GM12891 (cell line): ENCODE measurements at regions not wholly inside any gene's neighbourhood (a gene's known extent, or its start where the extent isn't known, plus 50 kb on each side); places are given as distances from the start of the nearest gene placed in this dataset.

Source experiments
- PAX5 ChIP-seq: IDR thresholded peaks from 2 replicates; pipeline ENCODE4 v1.6.1; 2011; ENCODE audit warnings: low read length, moderate library complexity, mild to moderate bottlenecking; ENCODE audit not compliant: insufficient read depth, severe bottlenecking
- POLR2A ChIP-seq: IDR thresholded peaks from 2 replicates; pipeline ENCODE4 v1.6.1; 2011; ENCODE audit warnings: low read depth, low read length, control low read depth
- POLR2AphosphoS5 ChIP-seq: IDR thresholded peaks from 2 replicates; pipeline ENCODE4 v1.6.1; 2011; ENCODE audit warnings: low read depth, low read length, control low read depth
- SPI1 ChIP-seq: IDR thresholded peaks from 2 replicates; pipeline ENCODE4 v1.6.1; 2011; ENCODE audit warnings: low read depth, low read length, control low read depth

GRCh38 chr2:142478206-142478605, 347.4 kb upstream of the LRP1B start:
- TF ChIP-seq POLR2AphosphoS5 (no peak), POLR2A (no peak), SPI1 (no peak), PAX5 (no peak)
